K562 (cell line): ENCODE measurements at regions not wholly inside any gene's neighbourhood (a gene's known extent, or its start where the extent isn't known, plus 50 kb on each side); places are given as distances from the start of the nearest gene placed in this dataset.

ENCODE experiments used
- CBX2 ChIP-seq: fragments of 200-600 bp; sonication (generic); IDR thresholded peaks from one replicate; pipeline ENCODE4 v1.6.1; 2012; ENCODE audit warnings: mild to moderate bottlenecking, low read length, inconsistent platforms; ENCODE audit not compliant: insufficient read depth, poor library complexity, severe bottlenecking
- YBX1 ChIP-seq: fragments of 450-650 bp; IDR thresholded peaks from 2 replicates; pipeline ENCODE4 v1.7.1; 2016; ENCODE audit warnings: mild to moderate bottlenecking
- ZNF197 ChIP-seq: fragments of 200-800 bp; sonication (Bioruptor generic); IDR thresholded peaks from 2 replicates; pipeline ENCODE4 v1.6.1; 2016; ENCODE audit warnings: low read depth, missing genetic modification characterization, missing compliant biosample characterization
- TF ChIP-seq, protein P1 (sequence below): IDR thresholded peaks from 2 replicates; pipeline ENCODE4 v1.6.1; 2011; ENCODE audit warnings: borderline replicate concordance, low read depth, mild to moderate bottlenecking, moderate library complexity, low read length; ENCODE audit not compliant: insufficient read depth, poor library complexity, severe bottlenecking
- TF ChIP-seq, protein P2 (sequence below): sonication (generic); formaldehyde crosslinking; IDR thresholded peaks from 2 replicates; pipeline ENCODE4 v1.9.0; 2022; ENCODE audit warnings: mild to moderate bottlenecking, missing genetic modification reagents
- TF ChIP-seq, protein P3 (sequence below), 3 experiments: IDR thresholded peaks in 2 of 3; conservative IDR thresholded peaks in 1 of 3; 2 replicates each; pipeline ENCODE4 v1.5.1; 2011 to 2012; ENCODE audit warnings: low read length in 3 of 3, mild to moderate bottlenecking in 3 of 3, control low read depth in 2 of 3, improper control_type of control experiment in 1 of 3, inconsistent platforms in 1 of 3, low read depth in 1 of 3, mixed read lengths in 1 of 3, moderate library complexity in 1 of 3; ENCODE audit not compliant: insufficient read depth in 2 of 3

DNA sequence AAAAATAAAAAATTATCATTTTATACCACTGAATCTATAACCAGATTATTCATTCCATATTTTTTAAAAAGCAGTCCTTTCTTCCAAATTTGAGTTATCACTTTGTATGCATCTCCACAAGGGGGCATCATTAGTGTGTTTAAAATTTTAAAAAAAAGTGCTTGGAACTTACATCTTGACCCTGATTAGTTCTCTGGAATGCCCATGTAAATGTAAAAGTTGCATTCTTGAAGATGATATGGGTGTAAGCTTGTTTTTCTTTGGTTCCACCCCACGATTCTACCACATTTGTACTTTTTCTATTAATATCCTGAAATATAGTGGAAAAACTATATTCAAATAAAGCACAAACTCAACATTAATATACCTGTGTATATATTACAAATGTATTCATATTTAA lies 144.9 kb downstream of the ELAPOR2 start (continued):
- TF ChIP-seq, protein P1, sequence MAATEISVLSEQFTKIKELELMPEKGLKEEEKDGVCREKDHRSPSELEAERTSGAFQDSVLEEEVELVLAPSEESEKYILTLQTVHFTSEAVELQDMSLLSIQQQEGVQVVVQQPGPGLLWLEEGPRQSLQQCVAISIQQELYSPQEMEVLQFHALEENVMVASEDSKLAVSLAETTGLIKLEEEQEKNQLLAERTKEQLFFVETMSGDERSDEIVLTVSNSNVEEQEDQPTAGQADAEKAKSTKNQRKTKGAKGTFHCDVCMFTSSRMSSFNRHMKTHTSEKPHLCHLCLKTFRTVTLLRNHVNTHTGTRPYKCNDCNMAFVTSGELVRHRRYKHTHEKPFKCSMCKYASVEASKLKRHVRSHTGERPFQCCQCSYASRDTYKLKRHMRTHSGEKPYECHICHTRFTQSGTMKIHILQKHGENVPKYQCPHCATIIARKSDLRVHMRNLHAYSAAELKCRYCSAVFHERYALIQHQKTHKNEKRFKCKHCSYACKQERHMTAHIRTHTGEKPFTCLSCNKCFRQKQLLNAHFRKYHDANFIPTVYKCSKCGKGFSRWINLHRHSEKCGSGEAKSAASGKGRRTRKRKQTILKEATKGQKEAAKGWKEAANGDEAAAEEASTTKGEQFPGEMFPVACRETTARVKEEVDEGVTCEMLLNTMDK: no peak
- TF ChIP-seq YBX1: no peak
- TF ChIP-seq, protein P2, sequence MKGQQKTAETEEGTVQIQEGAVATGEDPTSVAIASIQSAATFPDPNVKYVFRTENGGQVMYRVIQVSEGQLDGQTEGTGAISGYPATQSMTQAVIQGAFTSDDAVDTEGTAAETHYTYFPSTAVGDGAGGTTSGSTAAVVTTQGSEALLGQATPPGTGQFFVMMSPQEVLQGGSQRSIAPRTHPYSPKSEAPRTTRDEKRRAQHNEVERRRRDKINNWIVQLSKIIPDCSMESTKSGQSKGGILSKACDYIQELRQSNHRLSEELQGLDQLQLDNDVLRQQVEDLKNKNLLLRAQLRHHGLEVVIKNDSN (CRISPR knock-in tag): no peak
- TF ChIP-seq CBX2: no peak
- TF ChIP-seq ZNF197: 0 out of 2 replicates have a peak, but pooled peaks have one; percentile 32
- TF ChIP-seq, protein P3, sequence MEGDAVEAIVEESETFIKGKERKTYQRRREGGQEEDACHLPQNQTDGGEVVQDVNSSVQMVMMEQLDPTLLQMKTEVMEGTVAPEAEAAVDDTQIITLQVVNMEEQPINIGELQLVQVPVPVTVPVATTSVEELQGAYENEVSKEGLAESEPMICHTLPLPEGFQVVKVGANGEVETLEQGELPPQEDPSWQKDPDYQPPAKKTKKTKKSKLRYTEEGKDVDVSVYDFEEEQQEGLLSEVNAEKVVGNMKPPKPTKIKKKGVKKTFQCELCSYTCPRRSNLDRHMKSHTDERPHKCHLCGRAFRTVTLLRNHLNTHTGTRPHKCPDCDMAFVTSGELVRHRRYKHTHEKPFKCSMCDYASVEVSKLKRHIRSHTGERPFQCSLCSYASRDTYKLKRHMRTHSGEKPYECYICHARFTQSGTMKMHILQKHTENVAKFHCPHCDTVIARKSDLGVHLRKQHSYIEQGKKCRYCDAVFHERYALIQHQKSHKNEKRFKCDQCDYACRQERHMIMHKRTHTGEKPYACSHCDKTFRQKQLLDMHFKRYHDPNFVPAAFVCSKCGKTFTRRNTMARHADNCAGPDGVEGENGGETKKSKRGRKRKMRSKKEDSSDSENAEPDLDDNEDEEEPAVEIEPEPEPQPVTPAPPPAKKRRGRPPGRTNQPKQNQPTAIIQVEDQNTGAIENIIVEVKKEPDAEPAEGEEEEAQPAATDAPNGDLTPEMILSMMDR (IDR thresholded peaks at IDR 0.05 in 2 of 3, conservative IDR thresholded peaks at IDR 0.05 in 1 of 3; ENCODE audit: insufficient read depth in 2 of 3, low read depth in 1 of 3, low read length in 3 of 3): peak; percentile 45 to 69 (median 50); a peak in 4 of 6 replicates
- TF ChIP-seq, all 486 proteins: peak for 7
